WTC11 (cell line): ENCODE measurements at regions not wholly inside any gene's neighbourhood (a gene's known extent, or its start where the extent isn't known, plus 50 kb on each side); places are given as distances from the start of the nearest gene placed in this dataset.

ENCODE experiments used
- AR ChIP-seq: fragments of 250-450 bp; sonication (Bioruptor Pico); IDR thresholded peaks from 2 replicates; pipeline ENCODE4 v1.9.0; 2021; ENCODE audit warnings: mild to moderate bottlenecking
- ATF2 ChIP-seq: sonication (generic); formaldehyde crosslinking; IDR thresholded peaks from 2 replicates; pipeline ENCODE4 v1.8.1; 2022; ENCODE audit warnings: low read depth, missing genetic modification reagents, borderline replicate concordance
- CBFB ChIP-seq: sonication (generic); formaldehyde crosslinking; IDR thresholded peaks from 2 replicates; pipeline ENCODE4 v1.8.1; 2022; ENCODE audit warnings: mild to moderate bottlenecking, low read depth, missing genetic modification reagents
- GABPB1 ChIP-seq: sonication (generic); formaldehyde crosslinking; IDR thresholded peaks from 2 replicates; pipeline ENCODE4 v1.8.1; 2023; ENCODE audit warnings: mild to moderate bottlenecking, missing genetic modification reagents
- IRF2 ChIP-seq: sonication (generic); formaldehyde crosslinking; IDR thresholded peaks from 2 replicates; pipeline ENCODE4 v1.8.0; 2022; ENCODE audit warnings: low read depth, missing genetic modification reagents, borderline replicate concordance
- MAX ChIP-seq: sonication (generic); formaldehyde crosslinking; IDR thresholded peaks from 2 replicates; pipeline ENCODE4 v1.8.0; 2022; ENCODE audit warnings: mild to moderate bottlenecking, missing genetic modification reagents
- PRDM15 ChIP-seq: sonication (generic); formaldehyde crosslinking; IDR thresholded peaks from 2 replicates; pipeline ENCODE4 v1.8.0; 2022; ENCODE audit warnings: missing genetic modification reagents
- SOX15 ChIP-seq: fragments of 250-450 bp; sonication (Bioruptor Pico); IDR thresholded peaks from 2 replicates; pipeline ENCODE4 v1.9.0; 2021; ENCODE audit warnings: mild to moderate bottlenecking
- ZNF671 ChIP-seq: fragments of 250-450 bp; sonication (Bioruptor Pico); IDR thresholded peaks from 2 replicates; pipeline ENCODE4 v1.8.0; 2021; ENCODE audit warnings: mild to moderate bottlenecking
- TF ChIP-seq, protein P1 (sequence below): fragments of 200-600 bp; IDR thresholded peaks from 2 replicates; pipeline ENCODE4 v1.8.0; 2022; ENCODE audit warnings: antibody characterized with exemption

DNA sequence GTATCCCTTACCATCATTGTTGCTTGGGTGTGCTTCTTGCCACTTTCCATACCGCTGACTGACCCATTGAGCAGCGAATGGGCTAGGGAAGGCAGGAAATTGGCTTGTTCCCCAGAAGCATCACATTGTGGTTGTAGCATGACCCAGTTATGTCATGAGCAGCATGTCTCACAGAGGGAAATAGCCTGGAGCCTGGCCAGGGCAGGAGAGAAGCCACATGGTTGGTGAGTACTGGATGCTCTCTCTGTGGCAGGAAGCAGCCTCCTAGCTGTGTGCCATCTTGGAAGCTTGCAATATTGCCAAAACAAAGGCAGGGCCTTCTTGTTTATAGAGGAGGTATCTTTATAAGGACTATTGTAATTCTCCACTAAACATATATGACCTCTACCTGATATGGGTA lies 482.6 kb downstream of the PIK3C3 start:
- TF ChIP-seq, protein P1, sequence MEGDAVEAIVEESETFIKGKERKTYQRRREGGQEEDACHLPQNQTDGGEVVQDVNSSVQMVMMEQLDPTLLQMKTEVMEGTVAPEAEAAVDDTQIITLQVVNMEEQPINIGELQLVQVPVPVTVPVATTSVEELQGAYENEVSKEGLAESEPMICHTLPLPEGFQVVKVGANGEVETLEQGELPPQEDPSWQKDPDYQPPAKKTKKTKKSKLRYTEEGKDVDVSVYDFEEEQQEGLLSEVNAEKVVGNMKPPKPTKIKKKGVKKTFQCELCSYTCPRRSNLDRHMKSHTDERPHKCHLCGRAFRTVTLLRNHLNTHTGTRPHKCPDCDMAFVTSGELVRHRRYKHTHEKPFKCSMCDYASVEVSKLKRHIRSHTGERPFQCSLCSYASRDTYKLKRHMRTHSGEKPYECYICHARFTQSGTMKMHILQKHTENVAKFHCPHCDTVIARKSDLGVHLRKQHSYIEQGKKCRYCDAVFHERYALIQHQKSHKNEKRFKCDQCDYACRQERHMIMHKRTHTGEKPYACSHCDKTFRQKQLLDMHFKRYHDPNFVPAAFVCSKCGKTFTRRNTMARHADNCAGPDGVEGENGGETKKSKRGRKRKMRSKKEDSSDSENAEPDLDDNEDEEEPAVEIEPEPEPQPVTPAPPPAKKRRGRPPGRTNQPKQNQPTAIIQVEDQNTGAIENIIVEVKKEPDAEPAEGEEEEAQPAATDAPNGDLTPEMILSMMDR, result no peak
- TF ChIP-seq MAX, result no peak
- no peak for TF ChIP-seq AR (CRISPR knock-in tag)
- TF ChIP-seq ATF2 (CRISPR knock-in tag), result no peak
- no peak for TF ChIP-seq GABPB1
- TF ChIP-seq PRDM15 (CRISPR knock-in tag), result no peak
- no peak for TF ChIP-seq ZNF671 (CRISPR knock-in tag)
- no peak for TF ChIP-seq CBFB (CRISPR knock-in tag)
- TF ChIP-seq IRF2 (CRISPR knock-in tag), result no peak
- no peak for TF ChIP-seq SOX15 (CRISPR knock-in tag)
